ENCODE measurements at regions not wholly inside any gene's neighbourhood (a gene's known extent, or its start where the extent isn't known, plus 50 kb on each side); places are given as distances from the start of the nearest gene placed in this dataset.

- Histone ChIP-seq H3K9me3 (ENCODE audit: control insufficient read depth, insufficient read depth, low read length) (no peaks in the 10 kb centered on the region), H3K4me1 (ENCODE audit: control insufficient read depth, insufficient read depth, low read length) (no peaks in the 10 kb centered on the region), H3K4me3 (ENCODE audit: low read length) (no peak overlapping the region), H3K36me3 (ENCODE audit: control insufficient read depth, insufficient read depth, low read length) (no peaks in the 10 kb centered on the region), H3K27ac (ENCODE audit: low read length) (no peak overlapping the region), H3K27me3 (ENCODE audit: control insufficient read depth, insufficient read depth, low read length) (no peaks in the 10 kb centered on the region)
- Mint-ChIP-seq H3K4me1 (no peaks in the 10 kb centered on the region), H3K27ac (no peak overlapping the region), H3K4me3 (no peak overlapping the region), H3K9me3 (peaks cover 0 to 4% of the 10 kb centered on the region in 2 donors), H3K27me3 (ENCODE audit: low read depth in 2 of 2) (no peaks in the 10 kb centered on the region), H3K36me3 (no peaks in the 10 kb centered on the region)
- TF ChIP-seq CTCF (IDR thresholded peaks at IDR 0.05): no peak
- DNase-seq: no peak
- intact Hi-C loops (cut with micrococcal nuclease): no loop called here
- no peak for ATAC-seq
- 100% methylated on average over 1 of the region's 2 CpGs for WGBS (ENCODE audit: insufficient coverage)
These were observed 367.2 kb downstream of the PLPP3 start for GRCh38 chr1:56212143-56212542.

DNA sequence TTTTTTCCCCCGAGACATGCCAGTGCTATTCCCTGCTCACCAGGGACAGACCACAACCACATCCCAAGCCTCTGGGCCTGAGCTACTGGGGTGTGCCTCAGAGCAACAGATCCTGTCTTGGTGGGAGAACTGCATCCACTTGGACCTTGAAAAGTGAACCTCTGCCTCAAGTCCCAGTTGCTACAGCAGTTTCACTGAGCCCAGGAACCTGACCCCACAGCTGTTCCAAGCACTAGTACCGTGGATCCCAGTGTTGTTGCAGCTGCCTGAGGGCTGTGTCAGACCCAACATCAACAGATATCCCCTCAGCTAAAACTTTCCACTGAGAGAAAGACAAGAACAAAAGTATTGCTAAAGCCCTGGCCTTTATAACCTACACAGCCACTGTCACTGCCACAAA is 373.0 kb downstream of the PLPP3 start:
- Histone ChIP-seq H3K36me3 (ENCODE audit: control insufficient read depth, insufficient read depth, low read length) (no peaks in the 10 kb centered on the region), H3K4me1 (ENCODE audit: control insufficient read depth, insufficient read depth, low read length) (no peaks in the 10 kb centered on the region), H3K27ac (ENCODE audit: low read length) (no peak overlapping the region), H3K4me3 (ENCODE audit: low read length) (no peak overlapping the region), H3K27me3 (ENCODE audit: control insufficient read depth, insufficient read depth, low read length) (no peaks in the 10 kb centered on the region), H3K9me3 (ENCODE audit: control insufficient read depth, insufficient read depth, low read length) (peaks cover 6% of the 10 kb centered on the region)
- Mint-ChIP-seq H3K36me3 (no peaks in the 10 kb centered on the region), H3K27me3 (ENCODE audit: low read depth in 2 of 2) (peaks cover 0 to 6% of the 10 kb centered on the region in 2 donors), H3K4me1 (no peaks in the 10 kb centered on the region), H3K4me3 (no peak overlapping the region), H3K27ac (no peak overlapping the region), H3K9me3 (peaks cover 0 to 4% of the 10 kb centered on the region in 2 donors)
- no peak for TF ChIP-seq CTCF (IDR thresholded peaks at IDR 0.05)
- WGBS (ENCODE audit: insufficient coverage): 86% methylated on average over 2 of the region's 2 CpGs
- ATAC-seq (no peak), DNase-seq (no peak)
- intact Hi-C loops (cut with micrococcal nuclease): no loop called here

DNA sequence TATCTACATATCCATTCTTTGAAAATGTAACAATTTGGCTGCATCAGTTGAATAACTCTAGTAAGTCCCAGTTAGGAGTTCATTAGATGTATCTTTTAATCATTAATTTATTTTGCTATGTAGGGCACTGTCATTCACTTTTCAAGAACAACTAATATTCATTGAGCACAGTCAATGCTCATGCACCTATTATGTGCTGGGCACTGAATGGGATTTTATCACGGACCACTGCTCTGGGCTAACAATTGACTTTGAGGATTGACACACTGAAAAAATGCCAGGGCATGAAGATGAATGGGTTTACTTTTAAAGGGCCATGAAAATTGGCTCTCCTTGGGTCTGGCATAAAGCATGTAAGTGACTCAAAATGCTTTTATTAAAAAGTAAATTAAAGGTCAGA is 375.2 kb downstream of the PLPP3 start:
- no peaks in the 10 kb centered on the region for H3K4me1 ChIP-seq (ENCODE audit: control insufficient read depth, insufficient read depth, low read length)
- no peak for TF ChIP-seq CTCF (IDR thresholded peaks at IDR 0.05)
- H3K4me3 ChIP-seq (ENCODE audit: low read length): no peak overlapping the region
- H3K27ac ChIP-seq (ENCODE audit: low read length): no peak overlapping the region
- H3K36me3 ChIP-seq (ENCODE audit: control insufficient read depth, insufficient read depth, low read length): no peaks in the 10 kb centered on the region
- ATAC-seq (no peak), DNase-seq (no peak)
- Mint-ChIP-seq H3K36me3 (no peaks in the 10 kb centered on the region), H3K4me1 (no peaks in the 10 kb centered on the region), H3K27ac (no peak overlapping the region), H3K4me3 (no peak overlapping the region), H3K9me3 (no peaks in the 10 kb centered on the region), H3K27me3 (ENCODE audit: low read depth in 2 of 2) (peaks cover 4 to 6% of the 10 kb centered on the region in 2 donors)
- peaks cover 6% of the 10 kb centered on the region for H3K9me3 ChIP-seq (ENCODE audit: control insufficient read depth, insufficient read depth, low read length)
- intact Hi-C loops (cut with micrococcal nuclease): no loop called here
- 93% methylated on average over 1 of the region's 1 CpG for WGBS (ENCODE audit: insufficient coverage)
- H3K27me3 ChIP-seq (ENCODE audit: control insufficient read depth, insufficient read depth, low read length): no peaks in the 10 kb centered on the region

DNA sequence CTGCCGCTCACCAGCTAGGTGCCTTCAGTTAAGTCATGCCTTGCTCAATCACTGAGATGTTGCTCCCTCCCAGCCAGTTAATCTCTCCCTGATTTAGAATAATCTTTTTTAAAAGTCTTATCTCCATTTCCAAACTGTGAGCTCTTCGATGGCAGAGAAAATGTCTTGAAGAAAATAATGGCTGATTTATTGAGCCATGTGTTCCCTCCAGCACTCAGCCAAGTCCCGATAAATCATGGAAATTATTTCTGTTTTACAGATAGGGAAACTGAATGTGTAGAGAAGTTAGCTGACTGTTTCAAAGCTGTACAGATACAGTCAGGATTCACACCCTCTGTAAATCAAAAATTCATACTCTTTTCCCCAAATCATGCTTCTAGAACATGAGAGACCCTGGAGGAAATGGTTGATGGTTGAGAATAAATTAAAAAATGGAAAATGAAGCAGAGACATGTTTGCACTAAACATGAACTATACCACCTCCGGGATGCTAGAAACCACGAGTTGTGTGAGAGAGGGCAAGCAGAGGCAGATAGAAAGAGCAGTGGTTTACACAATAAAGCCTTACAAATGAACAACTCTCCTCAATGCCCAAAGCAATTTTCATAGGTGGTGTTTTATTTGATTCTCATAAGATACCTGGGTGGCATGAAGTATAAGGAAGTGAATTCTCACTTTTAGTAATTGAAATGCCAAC is 376.4 kb downstream of the PLPP3 start:
- ATAC-seq: no peak
- intact Hi-C loops (cut with micrococcal nuclease): no loop called here
- no peaks in the 10 kb centered on the region for H3K4me1 ChIP-seq (ENCODE audit: control insufficient read depth, insufficient read depth, low read length)
- no peak overlapping the region for H3K4me3 ChIP-seq (ENCODE audit: low read length)
- no peaks in the 10 kb centered on the region for H3K27me3 ChIP-seq (ENCODE audit: control insufficient read depth, insufficient read depth, low read length)
- no peak for DNase-seq
- H3K9me3 ChIP-seq (ENCODE audit: control insufficient read depth, insufficient read depth, low read length): peaks cover 6% of the 10 kb centered on the region
- H3K36me3 ChIP-seq (ENCODE audit: control insufficient read depth, insufficient read depth, low read length): no peaks in the 10 kb centered on the region
- H3K27ac ChIP-seq (ENCODE audit: low read length): no peak overlapping the region
- Mint-ChIP-seq H3K27me3 (ENCODE audit: low read depth in 2 of 2) (peaks cover 4 to 6% of the 10 kb centered on the region in 2 donors), H3K9me3 (no peaks in the 10 kb centered on the region), H3K4me3 (no peak overlapping the region), H3K36me3 (no peaks in the 10 kb centered on the region), H3K4me1 (no peaks in the 10 kb centered on the region), H3K27ac (no peak overlapping the region)
- TF ChIP-seq CTCF (IDR thresholded peaks at IDR 0.05): no peak
- WGBS (ENCODE audit: insufficient coverage): 78% methylated on average over 3 of the region's 5 CpGs
